Stomach (tissue), 4 donors: ENCODE measurements at regions not wholly inside any gene's neighbourhood (a gene's known extent, or its start where the extent isn't known, plus 50 kb on each side); places are given as distances from the start of the nearest gene placed in this dataset.

Experiments used
- CTCF ChIP-seq, 7 experiments: fragments of 450-650 bp in 4 of 7; fragments of 200-600 bp in 3 of 7; sonication (generic) in 3 of 7; IDR thresholded peaks; one replicate each; pipeline ENCODE4 v1.5.1; 2016 to 2019; ENCODE audit warnings: antibody characterized with exemption in 7 of 7, control low read depth in 2 of 7, mild to moderate bottlenecking in 1 of 7
- POLR2AphosphoS5 ChIP-seq, 3 donors: sonication (generic); formaldehyde crosslinking; IDR thresholded peaks; one replicate each; pipeline ENCODE4 v1.6.1; 2016; ENCODE audit warnings: antibody characterized with exemption in 3 of 3

- TF ChIP-seq CTCF (IDR thresholded peaks at IDR 0.05) (no peak), POLR2AphosphoS5 (IDR thresholded peaks at IDR 0.05) (no peak)
Measured at GRCh38 chr9:28616310-28616709, 1043.0 kb upstream of the C9orf72 start.
